ENCODE measurements at regions not wholly inside any gene's neighbourhood (a gene's known extent, or its start where the extent isn't known, plus 50 kb on each side); places are given as distances from the start of the nearest gene placed in this dataset.
"Not testable (repeated sequence)": the region's sequence is repeated elsewhere in the genome, so short reads cannot be mapped to it uniquely, and the experiment has no call there.

DNA sequence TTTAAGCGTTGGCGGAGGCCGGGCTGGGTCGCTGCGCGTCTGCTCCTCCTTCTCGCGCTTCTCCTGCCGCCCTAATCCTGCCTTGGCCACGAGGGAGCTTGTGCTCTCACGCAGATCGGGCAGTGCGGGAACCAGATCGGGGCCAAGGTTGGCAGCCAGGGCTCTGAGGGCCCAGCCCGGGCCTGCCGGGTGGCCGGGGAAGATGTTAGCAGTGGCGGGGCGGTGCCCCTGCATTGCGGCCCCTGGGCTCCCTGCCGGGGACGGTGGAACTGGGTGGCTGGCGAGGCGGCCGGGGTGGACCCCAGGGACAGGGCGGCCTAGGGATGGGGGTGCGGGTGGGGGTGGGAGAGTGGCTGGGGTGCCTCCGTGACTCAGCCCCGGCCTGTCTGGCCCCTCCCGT lies 297.4 kb downstream of the CACNA1B start:
- H3K4me3 Mint-ChIP-seq; H3K4me3 ChIP-seq (ENCODE audit: low read length); intact Hi-C loops (cut with DNase I, micrococcal nuclease); H3K27me3 ChIP-seq (ENCODE audit: control insufficient read depth in 1 of 2, insufficient read depth in 2 of 2, low read length in 2 of 2); POLR2A ChIA-PET; H3K36me3 Mint-ChIP-seq (ENCODE audit: low read depth); H3K27ac ChIP-seq (ENCODE audit: low read depth in 1 of 2, low read length in 2 of 2); H3K9me3 Mint-ChIP-seq; H3K4me1 ChIP-seq (ENCODE audit: insufficient read depth, low read length); H3K27ac Mint-ChIP-seq; H3K9me3 ChIP-seq (ENCODE audit: control insufficient read depth in 1 of 2, insufficient read depth in 1 of 2, low read length in 2 of 2); H3K4me1 Mint-ChIP-seq (ENCODE audit: low read depth); H3K36me3 ChIP-seq (ENCODE audit: insufficient read depth, low read length); DNase-seq; ATAC-seq (ENCODE audit: poor library complexity); H3K27me3 Mint-ChIP-seq; CTCF ChIA-PET: not testable (repeated sequence)

DNA sequence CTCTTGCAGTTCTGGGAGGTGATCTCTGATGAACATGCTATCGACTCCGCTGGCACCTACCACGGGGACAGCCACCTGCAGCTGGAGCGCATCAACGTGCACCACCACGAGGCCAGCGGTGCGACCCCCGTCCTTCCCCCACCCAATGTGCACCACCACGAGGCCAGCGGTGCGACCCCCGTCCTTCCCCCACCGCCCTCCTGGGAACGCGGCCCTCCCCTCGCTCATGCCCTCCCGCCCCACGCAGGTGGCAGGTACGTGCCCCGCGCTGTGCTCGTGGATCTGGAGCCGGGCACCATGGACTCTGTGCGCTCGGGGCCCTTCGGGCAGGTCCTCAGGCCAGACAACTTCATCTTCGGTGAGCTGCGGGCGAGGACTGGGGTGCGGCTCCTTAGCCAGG lies 297.8 kb downstream of the CACNA1B start:
- H3K27me3 Mint-ChIP-seq; intact Hi-C loops (cut with DNase I, micrococcal nuclease); H3K9me3 Mint-ChIP-seq; H3K9me3 ChIP-seq (ENCODE audit: control insufficient read depth in 1 of 2, insufficient read depth in 1 of 2, low read length in 2 of 2); H3K36me3 ChIP-seq (ENCODE audit: insufficient read depth, low read length); POLR2A ChIA-PET; H3K36me3 Mint-ChIP-seq (ENCODE audit: low read depth); ATAC-seq (ENCODE audit: poor library complexity); H3K27ac ChIP-seq (ENCODE audit: low read depth in 1 of 2, low read length in 2 of 2); H3K27me3 ChIP-seq (ENCODE audit: control insufficient read depth in 1 of 2, insufficient read depth in 2 of 2, low read length in 2 of 2); H3K27ac Mint-ChIP-seq; H3K4me1 ChIP-seq (ENCODE audit: insufficient read depth, low read length); H3K4me3 ChIP-seq (ENCODE audit: low read length); DNase-seq; H3K4me3 Mint-ChIP-seq; CTCF ChIA-PET; H3K4me1 Mint-ChIP-seq (ENCODE audit: low read depth): not testable (repeated sequence)

DNA sequence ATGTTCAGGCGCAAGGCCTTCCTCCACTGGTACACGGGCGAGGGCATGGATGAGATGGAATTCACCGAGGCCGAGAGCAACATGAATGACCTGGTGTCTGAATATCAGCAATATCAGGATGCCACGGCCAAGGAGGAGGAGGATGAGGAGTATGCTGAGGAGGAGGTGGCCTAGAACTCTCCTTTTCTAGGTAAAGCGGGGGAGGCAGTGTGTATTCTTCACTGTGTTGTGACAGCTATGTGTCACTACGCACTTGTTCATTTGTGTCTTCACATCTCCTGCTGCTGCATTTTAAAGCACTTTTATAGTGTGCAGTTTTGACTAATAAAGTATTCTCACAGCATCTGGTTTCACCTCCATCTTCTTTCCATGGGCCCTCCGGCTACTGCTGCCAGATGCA lies 299.5 kb downstream of the CACNA1B start:
- H3K4me1 Mint-ChIP-seq (ENCODE audit: low read depth); DNase-seq; H3K27me3 ChIP-seq (ENCODE audit: control insufficient read depth in 1 of 2, insufficient read depth in 2 of 2, low read length in 2 of 2); H3K27ac Mint-ChIP-seq; H3K36me3 ChIP-seq (ENCODE audit: insufficient read depth, low read length); H3K27me3 Mint-ChIP-seq; H3K9me3 Mint-ChIP-seq; H3K4me3 ChIP-seq (ENCODE audit: low read length); H3K27ac ChIP-seq (ENCODE audit: low read depth in 1 of 2, low read length in 2 of 2); ATAC-seq (ENCODE audit: poor library complexity); POLR2A ChIA-PET; CTCF ChIA-PET; intact Hi-C loops (cut with DNase I, micrococcal nuclease); H3K9me3 ChIP-seq (ENCODE audit: control insufficient read depth in 1 of 2, insufficient read depth in 1 of 2, low read length in 2 of 2); H3K4me3 Mint-ChIP-seq; H3K36me3 Mint-ChIP-seq (ENCODE audit: low read depth); H3K4me1 ChIP-seq (ENCODE audit: insufficient read depth, low read length): not testable (repeated sequence)

DNA sequence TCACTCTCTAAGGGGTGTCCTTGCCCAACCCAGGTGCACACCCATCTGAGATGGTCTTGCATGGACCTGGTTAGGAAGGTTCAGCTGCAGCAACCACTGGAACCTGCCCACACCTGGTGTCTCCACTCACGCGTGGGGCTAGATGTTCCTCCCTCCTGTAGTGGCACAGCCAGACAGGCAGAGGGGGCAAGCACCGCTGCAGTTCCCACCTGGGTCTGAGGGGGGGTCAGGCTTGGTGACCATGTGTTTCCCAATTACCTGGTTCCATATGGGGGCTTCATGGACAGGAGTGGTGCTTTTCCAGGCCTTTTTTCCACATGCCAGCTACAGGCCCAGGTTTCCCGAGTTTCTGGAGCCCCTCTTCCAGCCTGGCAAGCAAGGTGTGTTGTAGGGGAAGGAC lies 301.4 kb downstream of the CACNA1B start:
- POLR2A ChIA-PET; H3K36me3 Mint-ChIP-seq (ENCODE audit: low read depth); H3K9me3 Mint-ChIP-seq; H3K27ac Mint-ChIP-seq; H3K4me3 Mint-ChIP-seq; H3K4me3 ChIP-seq (ENCODE audit: low read length); CTCF ChIA-PET; H3K9me3 ChIP-seq (ENCODE audit: control insufficient read depth in 1 of 2, insufficient read depth in 1 of 2, low read length in 2 of 2); intact Hi-C loops (cut with DNase I, micrococcal nuclease); H3K27ac ChIP-seq (ENCODE audit: low read depth in 1 of 2, low read length in 2 of 2); H3K27me3 ChIP-seq (ENCODE audit: control insufficient read depth in 1 of 2, insufficient read depth in 2 of 2, low read length in 2 of 2); H3K36me3 ChIP-seq (ENCODE audit: insufficient read depth, low read length); H3K4me1 Mint-ChIP-seq (ENCODE audit: low read depth); H3K4me1 ChIP-seq (ENCODE audit: insufficient read depth, low read length); ATAC-seq (ENCODE audit: poor library complexity); DNase-seq; H3K27me3 Mint-ChIP-seq: not testable (repeated sequence)

DNA sequence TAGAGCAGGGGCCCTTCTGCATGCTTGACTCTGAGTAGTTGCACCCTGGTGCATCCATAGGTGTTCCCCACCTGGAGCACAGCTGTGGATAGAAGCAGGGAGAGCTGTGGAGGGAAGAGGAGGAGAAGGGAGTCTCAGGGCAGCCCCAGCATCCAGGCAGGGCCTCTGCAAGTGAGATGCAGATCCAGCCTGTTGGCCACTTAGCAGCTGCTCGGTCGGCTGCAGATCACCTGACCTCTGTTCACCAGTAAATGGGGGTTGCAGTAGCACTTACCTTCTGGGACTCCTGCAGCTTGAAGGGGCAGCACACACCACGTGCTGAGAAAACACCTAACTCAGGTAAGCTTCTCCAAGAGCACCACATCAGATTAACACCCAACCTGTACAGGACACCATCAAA lies 302.1 kb downstream of the CACNA1B start:
- H3K9me3 Mint-ChIP-seq; intact Hi-C loops (cut with DNase I, micrococcal nuclease): not testable (repeated sequence)

DNA sequence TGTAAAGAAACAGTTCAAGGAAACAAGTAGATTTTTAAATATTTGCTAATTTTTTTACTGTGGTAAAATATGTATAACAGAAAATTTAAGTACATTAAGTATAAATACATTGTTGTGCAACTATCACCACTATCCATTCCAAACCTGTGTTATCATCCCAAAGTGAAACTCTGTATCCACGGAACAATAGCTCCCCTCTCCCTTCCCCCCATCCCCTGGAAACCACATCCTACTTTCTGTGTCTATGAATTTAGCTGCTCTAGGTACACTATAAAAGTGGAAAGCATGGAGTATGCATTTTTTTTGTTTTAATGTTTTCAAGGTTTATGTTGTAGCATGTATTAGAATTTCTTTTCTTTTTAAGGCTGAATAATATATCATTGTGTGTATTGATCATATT lies 304.4 kb downstream of the CACNA1B start:
- H3K4me3 Mint-ChIP-seq; H3K27ac ChIP-seq (ENCODE audit: low read depth in 1 of 2, low read length in 2 of 2); H3K36me3 Mint-ChIP-seq (ENCODE audit: low read depth); H3K36me3 ChIP-seq (ENCODE audit: insufficient read depth, low read length); H3K4me1 ChIP-seq (ENCODE audit: insufficient read depth, low read length); POLR2A ChIA-PET; DNase-seq; H3K9me3 ChIP-seq (ENCODE audit: control insufficient read depth in 1 of 2, insufficient read depth in 1 of 2, low read length in 2 of 2); H3K9me3 Mint-ChIP-seq; H3K27me3 ChIP-seq (ENCODE audit: control insufficient read depth in 1 of 2, insufficient read depth in 2 of 2, low read length in 2 of 2); intact Hi-C loops (cut with DNase I, micrococcal nuclease); H3K4me3 ChIP-seq (ENCODE audit: low read length); H3K4me1 Mint-ChIP-seq (ENCODE audit: low read depth); H3K27me3 Mint-ChIP-seq; ATAC-seq (ENCODE audit: poor library complexity); H3K27ac Mint-ChIP-seq; CTCF ChIA-PET: not testable (repeated sequence)

More for the DNA sequence above, 302.1 kb downstream of the CACNA1B start:
- H3K27ac ChIP-seq (ENCODE audit: low read depth in 1 of 2, low read length in 2 of 2); H3K4me3 Mint-ChIP-seq; H3K27me3 Mint-ChIP-seq; H3K36me3 Mint-ChIP-seq (ENCODE audit: low read depth); H3K4me3 ChIP-seq (ENCODE audit: low read length); H3K4me1 Mint-ChIP-seq (ENCODE audit: low read depth); H3K9me3 ChIP-seq (ENCODE audit: control insufficient read depth in 1 of 2, insufficient read depth in 1 of 2, low read length in 2 of 2); POLR2A ChIA-PET; H3K4me1 ChIP-seq (ENCODE audit: insufficient read depth, low read length); H3K36me3 ChIP-seq (ENCODE audit: insufficient read depth, low read length); H3K27ac Mint-ChIP-seq; ATAC-seq (ENCODE audit: poor library complexity); CTCF ChIA-PET; DNase-seq; H3K27me3 ChIP-seq (ENCODE audit: control insufficient read depth in 1 of 2, insufficient read depth in 2 of 2, low read length in 2 of 2): not testable (repeated sequence)

DNA sequence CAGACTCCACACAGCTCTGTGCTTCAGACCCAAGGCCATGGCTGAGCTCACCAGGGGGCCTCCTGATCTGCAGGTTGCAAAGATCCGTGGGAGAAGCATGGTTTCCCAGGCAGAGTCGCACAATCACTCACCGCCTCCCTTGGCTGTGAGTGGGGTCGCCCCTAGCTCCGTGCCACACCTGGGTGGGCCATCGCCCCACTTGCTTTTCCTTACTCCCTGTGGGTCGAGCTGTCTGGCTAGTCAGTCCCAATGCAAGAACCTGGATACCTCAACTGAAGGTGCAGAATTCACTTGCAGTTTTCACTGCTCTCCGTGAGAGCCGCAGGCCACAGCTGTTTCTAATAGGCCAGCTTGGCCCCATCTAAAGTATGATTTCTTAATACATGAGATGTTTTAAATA lies 319.6 kb downstream of the CACNA1B start:
- CTCF ChIA-PET, result not testable (repeated sequence)

More for the DNA sequence above, 319.6 kb downstream of the CACNA1B start:
- H3K4me1 Mint-ChIP-seq (ENCODE audit: low read depth); intact Hi-C loops (cut with DNase I, micrococcal nuclease); POLR2A ChIA-PET; H3K36me3 ChIP-seq (ENCODE audit: insufficient read depth, low read length); H3K9me3 Mint-ChIP-seq; H3K9me3 ChIP-seq (ENCODE audit: control insufficient read depth in 1 of 2, insufficient read depth in 1 of 2, low read length in 2 of 2); H3K27ac ChIP-seq (ENCODE audit: low read depth in 1 of 2, low read length in 2 of 2); H3K27ac Mint-ChIP-seq; H3K4me1 ChIP-seq (ENCODE audit: insufficient read depth, low read length); H3K36me3 Mint-ChIP-seq (ENCODE audit: low read depth); H3K4me3 ChIP-seq (ENCODE audit: low read length); DNase-seq; H3K27me3 ChIP-seq (ENCODE audit: control insufficient read depth in 1 of 2, insufficient read depth in 2 of 2, low read length in 2 of 2); H3K4me3 Mint-ChIP-seq; ATAC-seq (ENCODE audit: poor library complexity): not testable (repeated sequence)
- peaks cover 14% of the 10 kb centered on the region for H3K27me3 Mint-ChIP-seq

Data from CD4-positive, alpha-beta T cell (primary cell).